WTC11 (cell line): ENCODE measurements at regions not wholly inside any gene's neighbourhood (a gene's known extent, or its start where the extent isn't known, plus 50 kb on each side); places are given as distances from the start of the nearest gene placed in this dataset.

Experiments
- ATAC-seq: fragments of 200-7000 bp; cut with Tn5 transposase; 2 replicates; pipeline ENCODE4 v1.10.0; 2021; ENCODE audit warnings: mild to moderate bottlenecking, moderate library complexity
- CTCF ChIA-PET: fragments of 300-600 bp; sonication (Branson Sonifier 250); formaldehyde crosslinking; loops from one replicate; lab custom pipeline; 2021; ENCODE audit warnings: antibody characterized with exemption; lab: Charles Lee
- POLR2A ChIA-PET: fragments of 350-600 bp; sonication (Branson Sonifier 250); formaldehyde crosslinking; loops from one replicate; lab custom pipeline; 2021; ENCODE audit warnings: antibody characterized with exemption; lab: Charles Lee
- DNase-seq: peaks from one replicate; pipeline ENCODE4 v3.0.0; 2021; ENCODE audit warnings: low spot score
- H3K27ac Mint-ChIP-seq: 2 replicates; pipeline ENCODE4 v1.8.0; 2021; ENCODE audit warnings: mixed read lengths
- H3K27me3 Mint-ChIP-seq: 2 replicates; pipeline ENCODE4 v1.8.0; 2021; ENCODE audit warnings: low read depth, mild to moderate bottlenecking, moderate library complexity, mixed read lengths
- H3K36me3 Mint-ChIP-seq: 2 replicates; pipeline ENCODE4 v1.8.0; 2021; ENCODE audit warnings: mixed read lengths
- H3K4me1 Mint-ChIP-seq: 2 replicates; pipeline ENCODE4 v1.8.0; 2022; ENCODE audit warnings: mixed read lengths
- H3K4me3 Mint-ChIP-seq: 2 replicates; pipeline ENCODE4 v1.8.0; 2021; ENCODE audit warnings: mild to moderate bottlenecking, moderate library complexity, mixed read lengths
- H3K9me3 Mint-ChIP-seq: 2 replicates; pipeline ENCODE4 v1.8.0; 2021; ENCODE audit warnings: mixed read lengths
- CREB1 ChIP-seq: sonication (generic); formaldehyde crosslinking; IDR thresholded peaks from 2 replicates; pipeline ENCODE4 v1.8.0; 2023; ENCODE audit warnings: mild to moderate bottlenecking, missing genetic modification reagents
- CREM ChIP-seq: sonication (generic); formaldehyde crosslinking; IDR thresholded peaks from 2 replicates; pipeline ENCODE4 v1.8.1; 2022; ENCODE audit warnings: mild to moderate bottlenecking, missing genetic modification reagents, moderate library complexity
- ELF4 ChIP-seq: sonication (generic); formaldehyde crosslinking; IDR thresholded peaks from 2 replicates; pipeline ENCODE4 v1.8.1; 2022; ENCODE audit warnings: low read depth, mild to moderate bottlenecking, moderate library complexity, missing genetic modification reagents
- ESRRA ChIP-seq: sonication (generic); formaldehyde crosslinking; IDR thresholded peaks from 2 replicates; pipeline ENCODE4 v1.8.1; 2022; ENCODE audit warnings: mild to moderate bottlenecking, missing genetic modification reagents, borderline replicate concordance
- FOXP1 ChIP-seq: sonication (generic); formaldehyde crosslinking; IDR thresholded peaks from 2 replicates; pipeline ENCODE4 v1.8.0; 2022; ENCODE audit warnings: missing genetic modification reagents, mild to moderate bottlenecking, moderate library complexity, borderline replicate concordance
- KAT7 ChIP-seq: sonication (generic); formaldehyde crosslinking; IDR thresholded peaks from 2 replicates; pipeline ENCODE4 v1.8.1; 2023; ENCODE audit warnings: missing genetic modification reagents, mild to moderate bottlenecking, borderline replicate concordance
- MYBL2 ChIP-seq: sonication (generic); formaldehyde crosslinking; IDR thresholded peaks from 2 replicates; pipeline ENCODE4 v1.8.1; 2023; ENCODE audit warnings: mild to moderate bottlenecking, moderate library complexity, missing genetic modification reagents
- RORB ChIP-seq: fragments of 250-450 bp; sonication (Bioruptor Pico); IDR thresholded peaks from 2 replicates; pipeline ENCODE4 v1.9.0; 2021; ENCODE audit warnings: mild to moderate bottlenecking
- SOX15 ChIP-seq: fragments of 250-450 bp; sonication (Bioruptor Pico); IDR thresholded peaks from 2 replicates; pipeline ENCODE4 v1.9.0; 2021; ENCODE audit warnings: mild to moderate bottlenecking
- SP1 ChIP-seq: sonication (generic); formaldehyde crosslinking; conservative IDR thresholded peaks from 2 replicates; pipeline ENCODE4 v1.8.1; 2022; ENCODE audit warnings: missing genetic modification reagents
- TF ChIP-seq, protein P1 (sequence below): sonication (generic); formaldehyde crosslinking; IDR thresholded peaks from 2 replicates; pipeline ENCODE4 v1.8.0; 2022; ENCODE audit warnings: mild to moderate bottlenecking, missing genetic modification reagents
- TF ChIP-seq, protein P2 (sequence below): sonication (generic); formaldehyde crosslinking; conservative IDR thresholded peaks from 2 replicates; pipeline ENCODE4 v1.8.1; 2022; ENCODE audit warnings: mild to moderate bottlenecking, missing genetic modification reagents
- TF ChIP-seq, protein P3 (sequence below): sonication (generic); formaldehyde crosslinking; conservative IDR thresholded peaks from 2 replicates; pipeline ENCODE4 v1.8.1; 2023; ENCODE audit warnings: mild to moderate bottlenecking, low read depth, missing genetic modification reagents, moderate library complexity
- TF ChIP-seq, protein P4 (sequence below): sonication (generic); formaldehyde crosslinking; IDR thresholded peaks from 2 replicates; pipeline ENCODE4 v1.8.0; 2022; ENCODE audit warnings: mild to moderate bottlenecking, missing genetic modification reagents
- TF ChIP-seq, protein P5 (sequence below): sonication (generic); formaldehyde crosslinking; IDR thresholded peaks from 2 replicates; pipeline ENCODE4 v1.8.1; 2022; ENCODE audit warnings: mild to moderate bottlenecking, missing genetic modification reagents, moderate library complexity, borderline replicate concordance
- TF ChIP-seq, protein P6 (sequence below): sonication (generic); formaldehyde crosslinking; IDR thresholded peaks from 2 replicates; pipeline ENCODE4 v1.8.1; 2023; ENCODE audit warnings: mild to moderate bottlenecking, missing genetic modification reagents

DNA sequence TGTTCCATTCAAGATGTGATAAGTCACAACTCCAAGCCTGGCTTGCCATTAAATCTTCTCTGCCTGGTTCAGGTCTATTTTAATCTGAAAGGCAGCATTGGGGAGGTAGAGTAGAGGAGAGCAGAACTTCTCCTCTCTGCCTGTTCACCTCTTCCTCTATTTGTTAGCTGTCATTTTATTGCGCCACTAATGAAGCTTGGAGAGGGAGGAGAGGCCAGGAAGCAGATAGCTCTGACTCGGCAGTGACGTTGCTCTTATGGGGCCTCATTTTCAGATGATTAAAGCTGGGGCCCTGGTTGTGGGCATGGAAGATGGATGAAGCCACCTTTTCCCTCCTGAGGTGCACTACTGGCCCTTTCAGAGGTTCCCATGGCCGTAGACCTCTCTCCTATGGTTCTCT, 207.3 kb downstream of the MID1IP1 start (continued):
- TF ChIP-seq, protein P1, sequence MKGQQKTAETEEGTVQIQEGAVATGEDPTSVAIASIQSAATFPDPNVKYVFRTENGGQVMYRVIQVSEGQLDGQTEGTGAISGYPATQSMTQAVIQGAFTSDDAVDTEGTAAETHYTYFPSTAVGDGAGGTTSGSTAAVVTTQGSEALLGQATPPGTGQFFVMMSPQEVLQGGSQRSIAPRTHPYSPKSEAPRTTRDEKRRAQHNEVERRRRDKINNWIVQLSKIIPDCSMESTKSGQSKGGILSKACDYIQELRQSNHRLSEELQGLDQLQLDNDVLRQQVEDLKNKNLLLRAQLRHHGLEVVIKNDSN (CRISPR knock-in tag): no peak
- TF ChIP-seq KAT7 (no peak), RORB (CRISPR knock-in tag) (no peak), ELF4 (CRISPR knock-in tag) (no peak)
- TF ChIP-seq, protein P2, sequence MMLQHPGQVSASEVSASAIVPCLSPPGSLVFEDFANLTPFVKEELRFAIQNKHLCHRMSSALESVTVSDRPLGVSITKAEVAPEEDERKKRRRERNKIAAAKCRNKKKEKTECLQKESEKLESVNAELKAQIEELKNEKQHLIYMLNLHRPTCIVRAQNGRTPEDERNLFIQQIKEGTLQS: no peak
- TF ChIP-seq, protein P3, sequence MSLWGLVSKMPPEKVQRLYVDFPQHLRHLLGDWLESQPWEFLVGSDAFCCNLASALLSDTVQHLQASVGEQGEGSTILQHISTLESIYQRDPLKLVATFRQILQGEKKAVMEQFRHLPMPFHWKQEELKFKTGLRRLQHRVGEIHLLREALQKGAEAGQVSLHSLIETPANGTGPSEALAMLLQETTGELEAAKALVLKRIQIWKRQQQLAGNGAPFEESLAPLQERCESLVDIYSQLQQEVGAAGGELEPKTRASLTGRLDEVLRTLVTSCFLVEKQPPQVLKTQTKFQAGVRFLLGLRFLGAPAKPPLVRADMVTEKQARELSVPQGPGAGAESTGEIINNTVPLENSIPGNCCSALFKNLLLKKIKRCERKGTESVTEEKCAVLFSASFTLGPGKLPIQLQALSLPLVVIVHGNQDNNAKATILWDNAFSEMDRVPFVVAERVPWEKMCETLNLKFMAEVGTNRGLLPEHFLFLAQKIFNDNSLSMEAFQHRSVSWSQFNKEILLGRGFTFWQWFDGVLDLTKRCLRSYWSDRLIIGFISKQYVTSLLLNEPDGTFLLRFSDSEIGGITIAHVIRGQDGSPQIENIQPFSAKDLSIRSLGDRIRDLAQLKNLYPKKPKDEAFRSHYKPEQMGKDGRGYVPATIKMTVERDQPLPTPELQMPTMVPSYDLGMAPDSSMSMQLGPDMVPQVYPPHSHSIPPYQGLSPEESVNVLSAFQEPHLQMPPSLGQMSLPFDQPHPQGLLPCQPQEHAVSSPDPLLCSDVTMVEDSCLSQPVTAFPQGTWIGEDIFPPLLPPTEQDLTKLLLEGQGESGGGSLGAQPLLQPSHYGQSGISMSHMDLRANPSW: no peak

DNA sequence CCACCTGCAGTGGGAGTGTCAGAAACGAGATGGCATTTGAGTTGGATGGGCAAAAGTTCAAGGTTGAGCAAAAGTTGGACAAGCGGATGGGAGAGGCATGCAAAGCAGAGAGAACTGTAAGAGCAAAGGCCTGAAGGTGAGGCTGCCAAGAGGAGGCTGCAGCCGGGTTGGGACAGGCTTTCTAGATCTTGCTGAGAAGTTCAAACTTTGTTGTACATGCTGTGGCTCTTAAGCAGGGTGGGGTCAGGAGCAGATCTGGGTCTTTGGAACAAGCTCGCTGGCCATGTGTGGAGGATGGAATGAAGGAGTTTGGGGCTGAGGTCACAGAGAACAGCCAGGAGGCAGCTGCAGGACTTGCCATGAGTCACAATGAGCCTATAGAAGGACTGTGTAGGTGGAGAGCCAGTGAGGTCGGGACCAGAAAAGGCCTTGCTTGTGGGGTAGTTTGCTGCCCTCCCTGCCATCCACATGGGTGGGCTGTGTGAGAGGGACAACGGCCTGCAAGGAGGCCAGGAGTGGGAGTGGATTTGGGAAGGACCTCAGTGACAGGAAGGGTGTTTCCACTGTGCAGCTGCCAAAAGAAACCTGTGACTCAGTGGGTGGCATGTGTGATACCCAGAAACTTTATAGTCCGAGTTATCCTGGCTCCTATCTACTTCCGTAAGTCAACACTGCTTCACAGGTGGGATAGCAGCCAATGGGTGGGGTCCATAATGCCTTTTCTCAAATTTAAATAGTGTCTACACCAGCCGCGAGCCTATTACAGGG, 210.4 kb downstream of the MID1IP1 start:
- no peak overlapping the region for H3K27ac Mint-ChIP-seq
- peaks cover 2% of the 10 kb centered on the region; the same call in 1 of the 2 replicates for H3K27me3 Mint-ChIP-seq
- H3K36me3 Mint-ChIP-seq: no peaks in the 10 kb centered on the region
- no peaks in the 10 kb centered on the region for H3K9me3 Mint-ChIP-seq
- H3K4me3 Mint-ChIP-seq: no peak overlapping the region
- POLR2A ChIA-PET: no interaction called here
- TF ChIP-seq FOXP1 (CRISPR knock-in tag) (no peak), CREM (CRISPR knock-in tag) (no peak), KAT7 (no peak), MYBL2 (CRISPR knock-in tag) (no peak)
- TF ChIP-seq, protein P4, sequence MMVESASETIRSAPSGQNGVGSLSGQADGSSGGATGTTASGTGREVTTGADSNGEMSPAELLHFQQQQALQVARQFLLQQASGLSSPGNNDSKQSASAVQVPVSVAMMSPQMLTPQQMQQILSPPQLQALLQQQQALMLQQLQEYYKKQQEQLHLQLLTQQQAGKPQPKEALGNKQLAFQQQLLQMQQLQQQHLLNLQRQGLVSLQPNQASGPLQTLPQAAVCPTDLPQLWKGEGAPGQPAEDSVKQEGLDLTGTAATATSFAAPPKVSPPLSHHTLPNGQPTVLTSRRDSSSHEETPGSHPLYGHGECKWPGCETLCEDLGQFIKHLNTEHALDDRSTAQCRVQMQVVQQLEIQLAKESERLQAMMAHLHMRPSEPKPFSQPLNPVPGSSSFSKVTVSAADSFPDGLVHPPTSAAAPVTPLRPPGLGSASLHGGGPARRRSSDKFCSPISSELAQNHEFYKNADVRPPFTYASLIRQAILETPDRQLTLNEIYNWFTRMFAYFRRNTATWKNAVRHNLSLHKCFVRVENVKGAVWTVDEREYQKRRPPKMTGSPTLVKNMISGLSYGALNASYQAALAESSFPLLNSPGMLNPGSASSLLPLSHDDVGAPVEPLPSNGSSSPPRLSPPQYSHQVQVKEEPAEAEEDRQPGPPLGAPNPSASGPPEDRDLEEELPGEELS (CRISPR knock-in tag): no peak
- TF ChIP-seq, all 79 proteins: peak for 0
- DNase-seq (no peak), ATAC-seq (no peak)
- peaks cover 4% of the 10 kb centered on the region; the same call in 1 of the 2 replicates for H3K4me1 Mint-ChIP-seq
- CTCF ChIA-PET: no interaction called here

DNA sequence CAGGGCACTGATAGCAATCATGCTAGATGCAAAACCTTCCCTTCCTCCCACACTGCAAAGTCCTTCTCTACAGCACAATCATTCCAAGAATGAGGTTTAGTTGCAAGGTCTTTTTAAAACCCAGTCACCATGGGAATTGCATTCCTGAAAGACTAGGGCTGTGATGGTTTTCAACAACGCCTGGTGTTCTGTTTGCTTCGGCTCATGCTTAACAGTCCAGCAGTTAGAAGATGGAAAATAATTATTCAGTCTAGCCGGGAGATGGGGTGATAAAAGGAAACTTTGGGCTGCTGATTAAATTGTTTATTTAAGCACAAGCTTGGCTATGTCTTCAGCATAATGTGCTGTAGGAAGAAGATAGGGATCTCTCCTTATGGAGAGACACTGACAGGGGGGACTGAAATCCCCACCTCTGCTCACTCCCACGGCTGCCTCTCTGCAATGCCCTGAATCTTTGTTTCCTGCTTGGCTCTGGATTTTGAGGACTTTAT, 211.4 kb downstream of the MID1IP1 start:
- no peak overlapping the region for H3K27ac Mint-ChIP-seq
- no peak overlapping the region for H3K4me3 Mint-ChIP-seq
- H3K9me3 Mint-ChIP-seq: no peaks in the 10 kb centered on the region
- peaks cover 2% of the 10 kb centered on the region; the same call in 1 of the 2 replicates for H3K27me3 Mint-ChIP-seq
- TF ChIP-seq SP1 (CRISPR knock-in tag): no peak
- no peak for TF ChIP-seq KAT7
- TF ChIP-seq ESRRA (CRISPR knock-in tag): no peak
- TF ChIP-seq SOX15 (CRISPR knock-in tag): no peak
- TF ChIP-seq, protein P5, sequence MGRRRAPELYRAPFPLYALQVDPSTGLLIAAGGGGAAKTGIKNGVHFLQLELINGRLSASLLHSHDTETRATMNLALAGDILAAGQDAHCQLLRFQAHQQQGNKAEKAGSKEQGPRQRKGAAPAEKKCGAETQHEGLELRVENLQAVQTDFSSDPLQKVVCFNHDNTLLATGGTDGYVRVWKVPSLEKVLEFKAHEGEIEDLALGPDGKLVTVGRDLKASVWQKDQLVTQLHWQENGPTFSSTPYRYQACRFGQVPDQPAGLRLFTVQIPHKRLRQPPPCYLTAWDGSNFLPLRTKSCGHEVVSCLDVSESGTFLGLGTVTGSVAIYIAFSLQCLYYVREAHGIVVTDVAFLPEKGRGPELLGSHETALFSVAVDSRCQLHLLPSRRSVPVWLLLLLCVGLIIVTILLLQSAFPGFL (CRISPR knock-in tag): no peak
- TF ChIP-seq, protein P6, sequence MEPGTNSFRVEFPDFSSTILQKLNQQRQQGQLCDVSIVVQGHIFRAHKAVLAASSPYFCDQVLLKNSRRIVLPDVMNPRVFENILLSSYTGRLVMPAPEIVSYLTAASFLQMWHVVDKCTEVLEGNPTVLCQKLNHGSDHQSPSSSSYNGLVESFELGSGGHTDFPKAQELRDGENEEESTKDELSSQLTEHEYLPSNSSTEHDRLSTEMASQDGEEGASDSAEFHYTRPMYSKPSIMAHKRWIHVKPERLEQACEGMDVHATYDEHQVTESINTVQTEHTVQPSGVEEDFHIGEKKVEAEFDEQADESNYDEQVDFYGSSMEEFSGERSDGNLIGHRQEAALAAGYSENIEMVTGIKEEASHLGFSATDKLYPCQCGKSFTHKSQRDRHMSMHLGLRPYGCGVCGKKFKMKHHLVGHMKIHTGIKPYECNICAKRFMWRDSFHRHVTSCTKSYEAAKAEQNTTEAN (CRISPR knock-in tag): no peak
- no peak for TF ChIP-seq CREB1
- POLR2A ChIA-PET: no interaction called here
- CTCF ChIA-PET: no interaction called here
- no peak for ATAC-seq
- no peaks in the 10 kb centered on the region for H3K36me3 Mint-ChIP-seq
- DNase-seq: no peak
- H3K4me1 Mint-ChIP-seq: peaks cover 9% of the 10 kb centered on the region
